Endodermal cell (in vitro differentiated cells): ENCODE measurements at regions not wholly inside any gene's neighbourhood (a gene's known extent, or its start where the extent isn't known, plus 50 kb on each side); places are given as distances from the start of the nearest gene placed in this dataset.

ENCODE experiments used
- DNase-seq: peaks from one replicate; pipeline ENCODE4 v3.0.0-alpha.2; 2017
- H3K27ac ChIP-seq: 2 replicates; pipeline ENCODE4 v1.5.1; 2013; ENCODE audit warnings: mild to moderate bottlenecking, low read depth, low read length, moderate library complexity
- H3K27me3 ChIP-seq: 2 replicates; pipeline ENCODE4 v1.6.1; 2013; ENCODE audit warnings: mild to moderate bottlenecking, low read length, moderate library complexity; ENCODE audit not compliant: insufficient read depth, control insufficient read depth, poor library complexity, severe bottlenecking
- H3K36me3 ChIP-seq: 2 replicates; pipeline ENCODE4 v1.7.0; 2013; ENCODE audit warnings: mild to moderate bottlenecking, low read length, moderate library complexity; ENCODE audit not compliant: control insufficient read depth, insufficient read depth
- H3K4me1 ChIP-seq: one replicate; pipeline ENCODE4 v1.7.0; 2013; ENCODE audit warnings: low read length; ENCODE audit not compliant: control insufficient read depth, insufficient read depth
- H3K4me3 ChIP-seq: 2 replicates; pipeline ENCODE4 v1.5.1; 2013; ENCODE audit warnings: mild to moderate bottlenecking, low read length, moderate library complexity
- H3K9ac ChIP-seq: 2 replicates; pipeline ENCODE4 v1.6.1; 2013; ENCODE audit warnings: mild to moderate bottlenecking, low read length, moderate library complexity; ENCODE audit not compliant: poor library complexity, severe bottlenecking; ENCODE audit errors: extremely low read depth
- H3K9me3 ChIP-seq: 2 replicates; pipeline ENCODE4 v1.6.1; 2013; ENCODE audit warnings: mild to moderate bottlenecking, low read length, moderate library complexity; ENCODE audit not compliant: control insufficient read depth
- H3K27ac Mint-ChIP-seq: 2 replicates; pipeline ENCODE4 v1.8.0; 2020; ENCODE audit warnings: mixed read lengths
- H3K27me3 Mint-ChIP-seq: 2 replicates; pipeline ENCODE4 v1.8.0; 2021; ENCODE audit warnings: mild to moderate bottlenecking, mixed read lengths; ENCODE audit not compliant: insufficient read depth
- H3K36me3 Mint-ChIP-seq: 2 replicates; pipeline ENCODE4 v1.8.0; 2020; ENCODE audit warnings: low read depth, mixed read lengths
- H3K4me1 Mint-ChIP-seq: 2 replicates; pipeline ENCODE4 v1.8.0; 2020; ENCODE audit warnings: mixed read lengths
- H3K4me3 Mint-ChIP-seq: 2 replicates; pipeline ENCODE4 v1.8.0; 2020; ENCODE audit warnings: mild to moderate bottlenecking, moderate library complexity, mixed read lengths
- H3K9me3 Mint-ChIP-seq: 2 replicates; pipeline ENCODE4 v1.8.0; 2020; ENCODE audit warnings: mild to moderate bottlenecking, mixed read lengths
- WGBS, 2 experiments: methylation state at CpG; one replicate each; pipeline versions ENCODE4 v1.1.5 to v1.1.7; 2013; ENCODE audit warnings: missing lambda C conversion rate in 2 of 2, mixed read lengths in 1 of 2; ENCODE audit not compliant: insufficient coverage in 1 of 2, insufficient read length in 1 of 2; 5-methylcytosine and 5-hydroxymethylcytosine counted together
- TF ChIP-seq, protein P1 (sequence below): fragments of 200-600 bp; sonication (generic); conservative IDR thresholded peaks from 2 replicates; pipeline ENCODE4 v1.5.0; 2021; ENCODE audit warnings: antibody characterized with exemption, mild to moderate bottlenecking

- peaks cover 4% of the 10 kb centered on the region for H3K9me3 Mint-ChIP-seq
- Histone ChIP-seq H3K9ac (no peak overlapping the region), H3K4me3 (peak overlapping the region; percentile 59), H3K27me3 (no peaks in the 10 kb centered on the region), H3K9me3 (no peaks in the 10 kb centered on the region), H3K4me1 (peaks cover 17% of the 10 kb centered on the region), H3K27ac (no peak overlapping the region), H3K36me3 (no peaks in the 10 kb centered on the region)
- peaks cover 11% of the 10 kb centered on the region for H3K4me1 Mint-ChIP-seq
- DNase-seq = no peak
- no peaks in the 10 kb centered on the region for H3K27me3 Mint-ChIP-seq
- no peak overlapping the region for H3K4me3 Mint-ChIP-seq
- TF ChIP-seq, protein P1, sequence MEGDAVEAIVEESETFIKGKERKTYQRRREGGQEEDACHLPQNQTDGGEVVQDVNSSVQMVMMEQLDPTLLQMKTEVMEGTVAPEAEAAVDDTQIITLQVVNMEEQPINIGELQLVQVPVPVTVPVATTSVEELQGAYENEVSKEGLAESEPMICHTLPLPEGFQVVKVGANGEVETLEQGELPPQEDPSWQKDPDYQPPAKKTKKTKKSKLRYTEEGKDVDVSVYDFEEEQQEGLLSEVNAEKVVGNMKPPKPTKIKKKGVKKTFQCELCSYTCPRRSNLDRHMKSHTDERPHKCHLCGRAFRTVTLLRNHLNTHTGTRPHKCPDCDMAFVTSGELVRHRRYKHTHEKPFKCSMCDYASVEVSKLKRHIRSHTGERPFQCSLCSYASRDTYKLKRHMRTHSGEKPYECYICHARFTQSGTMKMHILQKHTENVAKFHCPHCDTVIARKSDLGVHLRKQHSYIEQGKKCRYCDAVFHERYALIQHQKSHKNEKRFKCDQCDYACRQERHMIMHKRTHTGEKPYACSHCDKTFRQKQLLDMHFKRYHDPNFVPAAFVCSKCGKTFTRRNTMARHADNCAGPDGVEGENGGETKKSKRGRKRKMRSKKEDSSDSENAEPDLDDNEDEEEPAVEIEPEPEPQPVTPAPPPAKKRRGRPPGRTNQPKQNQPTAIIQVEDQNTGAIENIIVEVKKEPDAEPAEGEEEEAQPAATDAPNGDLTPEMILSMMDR = no peak
- WGBS, 2 experiments = 58% methylated on average over 1 of the region's 1 CpG; no CpG with 5 or more reads in 1 of the 2 experiments
- no peak overlapping the region for H3K27ac Mint-ChIP-seq
- H3K36me3 Mint-ChIP-seq = no peaks in the 10 kb centered on the region
Measured at GRCh38 chr2:139925903-139926302, 1145.7 kb upstream of the NXPH2 start.

- no peak overlapping the region for H3K27ac ChIP-seq
- peaks cover 17% of the 10 kb centered on the region for H3K4me1 ChIP-seq
- TF ChIP-seq, protein P1 = no peak
- H3K4me3 Mint-ChIP-seq = no peak overlapping the region
- no peaks in the 10 kb centered on the region for H3K36me3 Mint-ChIP-seq
- WGBS, 2 experiments = 72 to 82% methylated on average over 3 to 5 of the region's 5 CpGs
- H3K27me3 ChIP-seq = no peaks in the 10 kb centered on the region
- peak; percentile 56 for DNase-seq
- no peaks in the 10 kb centered on the region for H3K27me3 Mint-ChIP-seq
- no peaks in the 10 kb centered on the region for H3K36me3 ChIP-seq
- H3K9ac ChIP-seq = no peak overlapping the region
- peaks cover 11% of the 10 kb centered on the region for H3K4me1 Mint-ChIP-seq
- H3K4me3 ChIP-seq = peak overlapping the region; percentile 32
- H3K9me3 Mint-ChIP-seq = peaks cover 2% of the 10 kb centered on the region
- H3K9me3 ChIP-seq = no peaks in the 10 kb centered on the region
- H3K27ac Mint-ChIP-seq = no peak overlapping the region
Measured at GRCh38 chr2:139924070-139924469, 1143.9 kb upstream of the NXPH2 start.

- peaks cover 9% of the 10 kb centered on the region for H3K4me1 ChIP-seq
- no peak for DNase-seq
- no peak overlapping the region for H3K27ac ChIP-seq
- Mint-ChIP-seq H3K4me1 (peaks cover 3% of the 10 kb centered on the region), H3K4me3 (no peak overlapping the region), H3K9me3 (peaks cover 2% of the 10 kb centered on the region), H3K36me3 (no peaks in the 10 kb centered on the region), H3K27me3 (no peaks in the 10 kb centered on the region), H3K27ac (no peak overlapping the region)
- H3K27me3 ChIP-seq = no peaks in the 10 kb centered on the region
- TF ChIP-seq, protein P1 = no peak
- no peak overlapping the region for H3K4me3 ChIP-seq
- 91% methylated on average over 3 of the region's 3 CpGs; no CpG with 5 or more reads in 1 of the 2 experiments for WGBS, 2 experiments
- H3K9me3 ChIP-seq = no peaks in the 10 kb centered on the region
- no peaks in the 10 kb centered on the region for H3K36me3 ChIP-seq
- H3K9ac ChIP-seq = no peak overlapping the region
Measured at GRCh38 chr2:139918982-139919381, 1138.8 kb upstream of the NXPH2 start.
